GM19372 (cell line): ENCODE measurements at regions not wholly inside any gene's neighbourhood (a gene's known extent, or its start where the extent isn't known, plus 50 kb on each side); places are given as distances from the start of the nearest gene placed in this dataset.

ENCODE experiments used
- ATAC-seq: cut with Tn5 transposase; IDR thresholded peaks from one replicate; pipeline ENCODE4 v1.9.1; 2021; ENCODE audit warnings: mild to moderate bottlenecking, low read depth, moderate library complexity; ENCODE audit not compliant: unreplicated experiment

GRCh38 chr18:76554547-76555222 lies 59.6 kb upstream of the ZNF516 start:
- no peak for ATAC-seq

DNA sequence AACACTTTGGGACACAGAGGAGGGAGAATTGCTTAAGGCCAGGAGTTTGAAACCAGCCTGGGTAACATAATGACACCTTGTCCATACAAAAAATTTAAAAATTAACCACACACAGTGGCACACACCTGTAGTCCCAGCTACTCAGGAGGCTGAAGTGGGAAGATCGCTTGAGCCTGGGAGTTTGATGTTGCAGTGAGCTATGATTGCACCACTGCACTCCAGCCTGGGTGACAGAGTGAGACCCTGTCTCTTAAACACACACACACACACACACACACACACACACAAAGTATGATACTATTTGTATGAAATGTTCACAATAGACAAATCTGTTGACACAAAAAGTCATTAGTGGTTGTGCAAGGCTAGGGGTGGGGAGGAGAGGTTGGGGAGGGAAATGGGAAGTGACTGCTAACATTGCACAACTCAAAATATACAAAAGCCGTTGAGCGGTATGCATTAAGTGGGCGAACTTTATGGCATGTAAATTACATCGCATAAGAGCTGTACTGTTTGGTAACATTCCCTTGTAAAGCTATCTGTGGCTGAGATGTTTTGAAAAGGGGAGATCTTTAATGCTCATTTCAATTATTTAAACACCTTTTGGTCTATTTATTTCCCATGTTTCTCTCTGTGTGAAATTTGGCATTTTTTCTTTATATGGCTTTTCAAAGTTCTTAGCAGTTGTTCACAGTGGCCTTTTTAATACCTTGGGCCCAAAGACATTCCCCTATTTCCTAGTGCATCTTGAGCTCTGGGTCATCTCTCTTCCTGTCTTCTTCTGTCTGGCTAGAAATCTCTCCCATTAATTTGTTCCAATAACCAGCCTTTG lies 58.9 kb upstream of the ZNF516 start:
- no peak for ATAC-seq

DNA sequence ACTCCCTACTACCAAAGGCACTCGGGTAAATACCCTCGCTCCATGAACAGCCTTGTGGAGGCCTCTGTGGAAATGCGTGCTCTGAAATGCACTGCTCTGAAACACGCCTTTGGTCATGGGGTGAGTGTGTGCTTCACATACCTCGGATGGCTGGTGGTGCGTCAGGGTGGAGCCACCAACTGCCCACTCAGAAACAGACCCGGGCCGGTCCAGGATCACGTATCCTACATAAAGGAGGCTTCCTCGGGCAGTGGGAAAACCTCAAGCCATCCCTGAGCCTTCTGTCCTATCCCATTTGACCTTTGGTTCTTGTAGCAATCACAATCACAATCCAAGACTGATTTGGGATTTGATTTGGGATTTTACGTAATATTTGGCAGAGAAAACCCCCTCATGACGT lies 53.5 kb upstream of the ZNF516 start:
- no peak for ATAC-seq

GRCh38 chr18:76547296-76547695 lies 52.3 kb upstream of the ZNF516 start:
- ATAC-seq, result no peak

DNA sequence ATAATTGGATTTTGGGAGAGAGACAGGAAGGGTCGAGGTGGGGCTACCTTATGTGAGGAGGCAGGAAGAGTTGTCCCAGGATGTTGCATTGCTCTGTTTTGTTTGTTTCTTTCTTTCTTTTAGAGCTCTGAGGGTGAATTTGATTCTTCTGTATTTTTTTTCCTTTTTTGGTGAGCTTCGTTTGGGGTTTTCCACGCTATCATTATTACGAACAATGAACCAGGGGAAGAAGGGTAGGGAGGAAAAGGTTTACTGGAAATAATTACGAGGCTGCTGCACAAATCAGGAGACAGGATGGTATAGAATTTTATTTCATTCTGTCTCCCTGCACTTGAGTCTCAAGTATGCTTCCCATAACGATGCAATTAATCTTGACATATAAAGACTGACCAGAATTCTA lies 51.4 kb upstream of the ZNF516 start:
- ATAC-seq, result no peak

DNA sequence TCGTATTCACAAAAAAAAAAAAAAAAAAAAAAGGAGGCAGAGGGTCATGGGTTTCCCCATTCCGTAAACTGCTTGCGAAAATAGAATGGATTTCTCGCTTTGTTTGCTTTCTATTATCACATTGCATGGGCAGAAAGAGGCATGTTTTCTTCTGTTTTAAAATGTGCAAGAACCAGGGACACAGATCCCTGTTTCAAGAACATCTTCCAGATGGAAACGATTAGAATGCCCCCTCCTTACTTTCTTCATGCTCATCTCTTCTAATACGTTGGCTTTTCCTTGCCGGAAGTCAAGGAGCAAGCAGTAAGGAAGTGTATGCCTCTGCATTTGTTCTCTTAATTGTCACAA lies 51.0 kb upstream of the ZNF516 start:
- ATAC-seq, result no peak

GRCh38 chr18:76545433-76546087 lies 50.5 kb upstream of the ZNF516 start:
- no peak for ATAC-seq

DNA sequence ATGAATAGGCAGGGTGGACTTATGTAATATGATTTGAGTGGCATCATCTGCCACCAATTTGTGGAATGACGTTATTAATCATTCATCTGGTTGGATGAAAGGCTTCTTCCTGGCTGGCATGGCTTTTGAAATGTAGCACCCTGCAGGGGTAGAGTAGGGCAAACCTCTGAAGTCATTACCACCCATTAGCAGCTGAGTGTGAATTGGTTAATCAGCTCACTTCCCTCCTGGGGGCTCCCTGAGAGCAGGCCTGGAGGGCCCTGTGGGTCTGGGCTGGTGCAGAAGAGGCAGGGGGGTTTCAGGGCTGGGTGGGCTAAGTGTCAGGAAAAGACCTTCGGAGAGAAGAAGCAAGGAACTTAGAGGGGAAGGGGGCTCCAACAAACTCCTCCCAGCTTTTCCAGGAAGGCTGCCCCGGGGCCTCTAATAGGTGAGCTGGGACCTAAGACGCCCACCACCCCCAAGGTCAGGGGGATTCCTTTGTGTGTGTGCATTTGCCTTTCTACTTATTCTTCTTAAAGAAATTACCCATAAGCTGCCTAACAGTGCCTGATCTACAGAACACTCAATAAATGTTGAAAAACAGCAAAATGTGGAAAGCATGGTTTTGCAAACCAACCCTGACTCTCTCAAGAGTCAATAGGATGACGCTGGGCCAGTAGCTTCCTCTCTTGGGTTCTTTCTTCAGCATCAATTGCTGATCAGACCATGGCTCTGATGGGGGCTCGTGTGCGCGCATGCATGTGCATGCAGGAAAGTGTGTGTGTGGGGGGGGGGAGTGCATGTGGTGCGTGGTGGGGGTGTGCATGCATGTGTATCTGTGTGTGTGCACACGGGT lies 49.7 kb upstream of the ZNF516 start:
- no peak for ATAC-seq
